ENCODE measurements at regions not wholly inside any gene's neighbourhood (a gene's known extent, or its start where the extent isn't known, plus 50 kb on each side); places are given as distances from the start of the nearest gene placed in this dataset.

GRCh38 chr2:129233751-129234406 lies 745.6 kb upstream of the RAB6C start:
- no peak for DNase-seq (ENCODE audit: low read depth, low spot score)

GRCh38 chr2:129236601-129237000 lies 742.9 kb upstream of the RAB6C start:
- no peak for DNase-seq (ENCODE audit: low read depth, low spot score)

GRCh38 chr2:129237966-129238725 lies 741.3 kb upstream of the RAB6C start:
- DNase-seq (ENCODE audit: low read depth, low spot score) = no peak

GRCh38 chr2:129239141-129239540 lies 740.3 kb upstream of the RAB6C start:
- DNase-seq (ENCODE audit: low read depth, low spot score) = no peak

- DNase-seq (ENCODE audit: low read depth, low spot score) = no peak
Observed at GRCh38 chr2:129240061-129240460, 739.4 kb upstream of the RAB6C start.

- DNase-seq (ENCODE audit: low read depth, low spot score) = no peak
Observed at GRCh38 chr2:129242269-129242668, 737.2 kb upstream of the RAB6C start.

GRCh38 chr2:129247751-129248150 lies 731.7 kb upstream of the RAB6C start:
- DNase-seq (ENCODE audit: low read depth, low spot score) = no peak

- DNase-seq (ENCODE audit: low read depth, low spot score) = no peak
Observed at GRCh38 chr2:129248198-129248597, 731.3 kb upstream of the RAB6C start.

- DNase-seq (ENCODE audit: low read depth, low spot score) = no peak
Observed at GRCh38 chr2:129252781-129253460, 726.5 kb upstream of the RAB6C start.

- no peak for DNase-seq (ENCODE audit: low read depth, low spot score)
Observed at GRCh38 chr2:129253461-129253812, 726.0 kb upstream of the RAB6C start.

GRCh38 chr2:129254718-129255117 lies 724.7 kb upstream of the RAB6C start:
- DNase-seq (ENCODE audit: low read depth, low spot score) = no peak

- no peak for DNase-seq (ENCODE audit: low read depth, low spot score)
Observed at GRCh38 chr2:129255610-129256313, 723.7 kb upstream of the RAB6C start.

- DNase-seq (ENCODE audit: low read depth, low spot score) = no peak
Observed at GRCh38 chr2:129256642-129257041, 722.8 kb upstream of the RAB6C start.

GRCh38 chr2:129262934-129263333 lies 716.5 kb upstream of the RAB6C start:
- DNase-seq (ENCODE audit: low read depth, low spot score) = no peak

- DNase-seq (ENCODE audit: low read depth, low spot score) = no peak
Observed at GRCh38 chr2:129263939-129264338, 715.5 kb upstream of the RAB6C start.

GRCh38 chr2:129267559-129267958 lies 711.9 kb upstream of the RAB6C start:
- no peak for DNase-seq (ENCODE audit: low read depth, low spot score)

- DNase-seq (ENCODE audit: low read depth, low spot score) = no peak
Observed at GRCh38 chr2:129273266-129274037, 706.0 kb upstream of the RAB6C start.

GRCh38 chr2:129274038-129274415 lies 705.4 kb upstream of the RAB6C start:
- DNase-seq (ENCODE audit: low read depth, low spot score) = no peak

GRCh38 chr2:129274918-129275317 lies 704.5 kb upstream of the RAB6C start:
- no peak for DNase-seq (ENCODE audit: low read depth, low spot score)

GRCh38 chr2:129275706-129276105 lies 703.8 kb upstream of the RAB6C start:
- no peak for DNase-seq (ENCODE audit: low read depth, low spot score)

GRCh38 chr2:129276978-129277584 lies 702.4 kb upstream of the RAB6C start:
- DNase-seq (ENCODE audit: low read depth, low spot score) = no peak

Measured in smooth muscle cell of the brain vasculature (primary cell).